ENCODE measurements at regions not wholly inside any gene's neighbourhood (a gene's known extent, or its start where the extent isn't known, plus 50 kb on each side); places are given as distances from the start of the nearest gene placed in this dataset.

GRCh38 chr11:70541176-70541575 is 142.8 kb downstream of the CTTN start:
- H3K4me3 ChIP-seq (ENCODE audit: low read depth, low read length) = no peak overlapping the region
- CTCF ChIA-PET = no interaction called here
- TF ChIP-seq, protein P1, sequence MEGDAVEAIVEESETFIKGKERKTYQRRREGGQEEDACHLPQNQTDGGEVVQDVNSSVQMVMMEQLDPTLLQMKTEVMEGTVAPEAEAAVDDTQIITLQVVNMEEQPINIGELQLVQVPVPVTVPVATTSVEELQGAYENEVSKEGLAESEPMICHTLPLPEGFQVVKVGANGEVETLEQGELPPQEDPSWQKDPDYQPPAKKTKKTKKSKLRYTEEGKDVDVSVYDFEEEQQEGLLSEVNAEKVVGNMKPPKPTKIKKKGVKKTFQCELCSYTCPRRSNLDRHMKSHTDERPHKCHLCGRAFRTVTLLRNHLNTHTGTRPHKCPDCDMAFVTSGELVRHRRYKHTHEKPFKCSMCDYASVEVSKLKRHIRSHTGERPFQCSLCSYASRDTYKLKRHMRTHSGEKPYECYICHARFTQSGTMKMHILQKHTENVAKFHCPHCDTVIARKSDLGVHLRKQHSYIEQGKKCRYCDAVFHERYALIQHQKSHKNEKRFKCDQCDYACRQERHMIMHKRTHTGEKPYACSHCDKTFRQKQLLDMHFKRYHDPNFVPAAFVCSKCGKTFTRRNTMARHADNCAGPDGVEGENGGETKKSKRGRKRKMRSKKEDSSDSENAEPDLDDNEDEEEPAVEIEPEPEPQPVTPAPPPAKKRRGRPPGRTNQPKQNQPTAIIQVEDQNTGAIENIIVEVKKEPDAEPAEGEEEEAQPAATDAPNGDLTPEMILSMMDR (IDR thresholded peaks at IDR 0.05; ENCODE audit: insufficient read depth in 1 of 2, low read depth in 1 of 2, low read length in 1 of 2, severe bottlenecking in 1 of 2, unreplicated experiment in 1 of 2) = no peak
- H3K9me3 Mint-ChIP-seq (ENCODE audit: unreplicated experiment) = no peaks in the 10 kb centered on the region
- H3K36me3 ChIP-seq (ENCODE audit: control insufficient read depth, insufficient read depth, low read length) = no peaks in the 10 kb centered on the region
- POLR2A ChIA-PET = no interaction called here
- H3K27me3 Mint-ChIP-seq (ENCODE audit: insufficient read depth, unreplicated experiment) = no peaks in the 10 kb centered on the region
- peaks cover 28% of the 10 kb centered on the region for H3K36me3 Mint-ChIP-seq (ENCODE audit: insufficient read depth, unreplicated experiment)
- H3K4me1 Mint-ChIP-seq (ENCODE audit: low read depth, unreplicated experiment) = no peaks in the 10 kb centered on the region
- no peak for DNase-seq
- no peaks in the 10 kb centered on the region for H3K27me3 ChIP-seq (replicated peaks; ENCODE audit: control insufficient read depth, insufficient read depth, low read length)
- no peak overlapping the region for H3K4me3 Mint-ChIP-seq (ENCODE audit: unreplicated experiment)
- intact Hi-C loops (cut with micrococcal nuclease; ENCODE audit: unreplicated experiment) = no loop called here
- no TSS peak for BruUV-seq (replicated peaks)
- H3K4me1 ChIP-seq = no peaks in the 10 kb centered on the region
- no peak overlapping the region for H3K27ac Mint-ChIP-seq (ENCODE audit: unreplicated experiment)
- no peaks in the 10 kb centered on the region for H3K9me3 ChIP-seq

- Mint-ChIP-seq H3K27ac (ENCODE audit: unreplicated experiment) (no peak overlapping the region), H3K4me1 (ENCODE audit: low read depth, unreplicated experiment) (no peaks in the 10 kb centered on the region), H3K36me3 (ENCODE audit: insufficient read depth, unreplicated experiment) (peaks cover 28% of the 10 kb centered on the region), H3K4me3 (ENCODE audit: unreplicated experiment) (no peak overlapping the region), H3K27me3 (ENCODE audit: insufficient read depth, unreplicated experiment) (no peaks in the 10 kb centered on the region), H3K9me3 (ENCODE audit: unreplicated experiment) (no peaks in the 10 kb centered on the region)
- TF ChIP-seq, protein P1 (IDR thresholded peaks at IDR 0.05; ENCODE audit: insufficient read depth in 1 of 2, low read depth in 1 of 2, low read length in 1 of 2, severe bottlenecking in 1 of 2, unreplicated experiment in 1 of 2) = no peak
- BruUV-seq (replicated peaks) = no TSS peak
- no peaks in the 10 kb centered on the region for H3K9me3 ChIP-seq
- ChIA-PET POLR2A (no interaction called here), CTCF (no interaction called here)
- no peaks in the 10 kb centered on the region for H3K36me3 ChIP-seq (ENCODE audit: control insufficient read depth, insufficient read depth, low read length)
- H3K27me3 ChIP-seq (replicated peaks; ENCODE audit: control insufficient read depth, insufficient read depth, low read length) = no peaks in the 10 kb centered on the region
- H3K4me1 ChIP-seq = no peaks in the 10 kb centered on the region
- no peak for DNase-seq
- intact Hi-C loops (cut with micrococcal nuclease; ENCODE audit: unreplicated experiment) = no loop called here
- H3K4me3 ChIP-seq (ENCODE audit: low read depth, low read length) = no peak overlapping the region
These were observed 143.4 kb downstream of the CTTN start for GRCh38 chr11:70541699-70542098.

DNA sequence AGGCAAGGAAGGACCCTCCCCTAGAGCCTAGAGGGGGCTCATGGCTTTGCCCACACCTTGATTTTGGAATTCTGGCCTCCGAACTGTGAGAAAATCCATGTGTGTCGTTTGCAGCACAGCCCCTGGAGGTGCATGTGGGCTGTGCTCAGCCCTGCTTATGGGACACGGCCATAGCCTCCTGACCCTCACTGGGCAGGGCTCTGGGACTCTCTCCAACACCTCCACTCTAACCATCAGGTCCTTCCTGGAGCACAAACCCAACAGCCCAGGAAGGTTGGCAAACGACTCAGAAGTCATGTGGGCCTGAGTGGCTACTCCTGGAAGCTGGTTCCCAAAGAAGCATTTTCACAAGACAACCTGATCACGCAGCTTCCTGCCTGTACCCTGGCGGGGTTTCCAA is 144.1 kb downstream of the CTTN start:
- H3K4me3 Mint-ChIP-seq (ENCODE audit: unreplicated experiment) = no peak overlapping the region
- H3K9me3 Mint-ChIP-seq (ENCODE audit: unreplicated experiment) = no peaks in the 10 kb centered on the region
- intact Hi-C loops (cut with micrococcal nuclease; ENCODE audit: unreplicated experiment) = no loop called here
- peaks cover 28% of the 10 kb centered on the region for H3K36me3 Mint-ChIP-seq (ENCODE audit: insufficient read depth, unreplicated experiment)
- TF ChIP-seq, protein P1 (IDR thresholded peaks at IDR 0.05; ENCODE audit: insufficient read depth in 1 of 2, low read depth in 1 of 2, low read length in 1 of 2, severe bottlenecking in 1 of 2, unreplicated experiment in 1 of 2) = no peak
- CTCF ChIA-PET = no interaction called here
- Histone ChIP-seq H3K4me3 (ENCODE audit: low read depth, low read length) (no peak overlapping the region), H3K36me3 (ENCODE audit: control insufficient read depth, insufficient read depth, low read length) (no peaks in the 10 kb centered on the region), H3K27me3 (replicated peaks; ENCODE audit: control insufficient read depth, insufficient read depth, low read length) (no peaks in the 10 kb centered on the region), H3K9me3 (no peaks in the 10 kb centered on the region), H3K4me1 (no peaks in the 10 kb centered on the region)
- POLR2A ChIA-PET = no interaction called here
- BruUV-seq (replicated peaks) = no TSS peak
- no peaks in the 10 kb centered on the region for H3K27me3 Mint-ChIP-seq (ENCODE audit: insufficient read depth, unreplicated experiment)
- no peaks in the 10 kb centered on the region for H3K4me1 Mint-ChIP-seq (ENCODE audit: low read depth, unreplicated experiment)
- no peak overlapping the region for H3K27ac Mint-ChIP-seq (ENCODE audit: unreplicated experiment)
- DNase-seq = no peak

Measured in Caco-2 (cell line).